ENCODE measurements at regions not wholly inside any gene's neighbourhood (a gene's known extent, or its start where the extent isn't known, plus 50 kb on each side); places are given as distances from the start of the nearest gene placed in this dataset.

GRCh38 chr19:28153123-28153522 lies 1059.8 kb downstream of the UQCRFS1 start:
- TF ChIP-seq CTCF (IDR thresholded peaks at IDR 0.05; ENCODE audit: extremely low read depth in 1 of 2, insufficient read depth in 1 of 2, low read depth in 1 of 2, low read length in 2 of 2) (no peak), POLR2A (IDR thresholded peaks at IDR 0.05; ENCODE audit: low read depth, low read length) (no peak)

All from endothelial cell of umbilical vein (primary cell).